ENCODE measurements at regions not wholly inside any gene's neighbourhood (a gene's known extent, or its start where the extent isn't known, plus 50 kb on each side); places are given as distances from the start of the nearest gene placed in this dataset.

- Histone ChIP-seq H3K4me1 (ENCODE audit: low read depth, poor library complexity, severe bottlenecking) (no peaks in the 10 kb centered on the region), H3K9ac (no peak overlapping the region), H3K36me3 (ENCODE audit: insufficient read depth) (no peaks in the 10 kb centered on the region), H3K79me2 (ENCODE audit: insufficient read depth, low read depth) (no peaks in the 10 kb centered on the region), H3K4me2 (no peak overlapping the region), H2AFZ (ENCODE audit: low read depth) (no peak overlapping the region), H3K27me3 (ENCODE audit: insufficient read depth, low read depth) (no peaks in the 10 kb centered on the region), H3K4me3 (IDR thresholded peaks at IDR 0.05; ENCODE audit: insufficient read depth, low read depth, low read length) (no peak overlapping the region), H3K27ac (no peak overlapping the region), H4K20me1 (ENCODE audit: insufficient read depth) (no peaks in the 10 kb centered on the region)
- TF ChIP-seq CTCF (conservative IDR thresholded peaks at IDR 0.05; ENCODE audit: low read depth, low read length), result no peak
Measured at GRCh38 chr11:32288276-32288675, 147.1 kb downstream of the WT1 start.

GRCh38 chr11:32289701-32290100, 145.6 kb downstream of the WT1 start:
- Histone ChIP-seq H3K79me2 (ENCODE audit: insufficient read depth, low read depth) (no peaks in the 10 kb centered on the region), H3K36me3 (ENCODE audit: insufficient read depth) (no peaks in the 10 kb centered on the region)

GRCh38 chr11:32290783-32291182, 144.6 kb downstream of the WT1 start:
- Histone ChIP-seq H3K27me3 (ENCODE audit: insufficient read depth, low read depth) (no peaks in the 10 kb centered on the region), H3K79me2 (ENCODE audit: insufficient read depth, low read depth) (no peaks in the 10 kb centered on the region), H3K4me2 (no peak overlapping the region), H2AFZ (ENCODE audit: low read depth) (no peak overlapping the region), H3K4me1 (ENCODE audit: low read depth, poor library complexity, severe bottlenecking) (no peaks in the 10 kb centered on the region), H3K9ac (no peak overlapping the region), H3K27ac (no peak overlapping the region), H3K36me3 (ENCODE audit: insufficient read depth) (no peaks in the 10 kb centered on the region), H4K20me1 (ENCODE audit: insufficient read depth) (no peaks in the 10 kb centered on the region), H3K4me3 (IDR thresholded peaks at IDR 0.05; ENCODE audit: insufficient read depth, low read depth, low read length) (no peak overlapping the region)
- TF ChIP-seq CTCF (conservative IDR thresholded peaks at IDR 0.05; ENCODE audit: low read depth, low read length), result no peak

More at GRCh38 chr11:32289701-32290100, 145.6 kb downstream of the WT1 start:
- H3K9ac ChIP-seq, result no peak overlapping the region
- no peaks in the 10 kb centered on the region for H3K4me1 ChIP-seq (ENCODE audit: low read depth, poor library complexity, severe bottlenecking)
- no peaks in the 10 kb centered on the region for H4K20me1 ChIP-seq (ENCODE audit: insufficient read depth)
- H3K27ac ChIP-seq, result no peak overlapping the region
- no peaks in the 10 kb centered on the region for H3K27me3 ChIP-seq (ENCODE audit: insufficient read depth, low read depth)
- H3K4me2 ChIP-seq, result no peak overlapping the region
- H2AFZ ChIP-seq (ENCODE audit: low read depth), result no peak overlapping the region
- TF ChIP-seq CTCF (conservative IDR thresholded peaks at IDR 0.05; ENCODE audit: low read depth, low read length), result no peak
- H3K4me3 ChIP-seq (IDR thresholded peaks at IDR 0.05; ENCODE audit: insufficient read depth, low read depth, low read length), result no peak overlapping the region

GRCh38 chr11:32297611-32298011, 137.7 kb downstream of the WT1 start:
- Histone ChIP-seq H3K27ac (no peak overlapping the region), H4K20me1 (ENCODE audit: insufficient read depth) (no peaks in the 10 kb centered on the region), H3K79me2 (ENCODE audit: insufficient read depth, low read depth) (no peaks in the 10 kb centered on the region), H3K27me3 (ENCODE audit: insufficient read depth, low read depth) (no peaks in the 10 kb centered on the region), H2AFZ (ENCODE audit: low read depth) (peak overlapping the region; percentile 53), H3K36me3 (ENCODE audit: insufficient read depth) (no peaks in the 10 kb centered on the region), H3K4me2 (no peak overlapping the region), H3K4me3 (IDR thresholded peaks at IDR 0.05; ENCODE audit: insufficient read depth, low read depth, low read length) (no peak overlapping the region), H3K9ac (no peak overlapping the region), H3K4me1 (ENCODE audit: low read depth, poor library complexity, severe bottlenecking) (no peaks in the 10 kb centered on the region)
- TF ChIP-seq CTCF (conservative IDR thresholded peaks at IDR 0.05; ENCODE audit: low read depth, low read length), result peak; percentile 68
